T-helper 2 cell treated with Interferon-gamma antibody and Interleukin-4, amounts not matched to agents 100 ng/mL and 5 ng/mL, for 36 hours (primary cell): ENCODE measurements at regions not wholly inside any gene's neighbourhood (a gene's known extent, or its start where the extent isn't known, plus 50 kb on each side); places are given as distances from the start of the nearest gene placed in this dataset.
"Not testable (repeated sequence)": the region's sequence is repeated elsewhere in the genome, so short reads cannot be mapped to it uniquely, and the experiment has no call there.

Source experiments
- intact Hi-C: fragments of 100-400 bp; cut with micrococcal nuclease; formaldehyde crosslinking; loops from one replicate; pipeline ENCODE4 v1.15.1; 2023

DNA sequence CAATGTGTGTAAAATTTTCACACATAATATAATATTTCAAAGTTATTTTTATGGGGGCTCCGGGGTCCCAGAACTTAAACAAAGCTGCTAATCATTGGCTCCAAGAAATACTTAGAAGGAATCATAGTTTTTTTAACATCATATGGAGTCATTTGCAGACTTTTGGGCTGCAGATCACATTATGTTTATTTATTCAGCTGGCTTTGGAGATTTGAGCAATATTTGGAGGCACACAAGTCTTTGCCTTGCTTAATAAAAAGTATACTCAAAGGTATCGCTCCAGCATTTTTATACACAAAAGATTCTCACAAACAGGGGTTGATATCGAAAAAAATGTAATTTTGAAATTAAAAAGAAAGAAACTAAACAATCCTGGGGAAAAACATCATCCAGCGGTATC lies 382.5 kb upstream of the TENM3 start:
- intact Hi-C loops: no loop called here

DNA sequence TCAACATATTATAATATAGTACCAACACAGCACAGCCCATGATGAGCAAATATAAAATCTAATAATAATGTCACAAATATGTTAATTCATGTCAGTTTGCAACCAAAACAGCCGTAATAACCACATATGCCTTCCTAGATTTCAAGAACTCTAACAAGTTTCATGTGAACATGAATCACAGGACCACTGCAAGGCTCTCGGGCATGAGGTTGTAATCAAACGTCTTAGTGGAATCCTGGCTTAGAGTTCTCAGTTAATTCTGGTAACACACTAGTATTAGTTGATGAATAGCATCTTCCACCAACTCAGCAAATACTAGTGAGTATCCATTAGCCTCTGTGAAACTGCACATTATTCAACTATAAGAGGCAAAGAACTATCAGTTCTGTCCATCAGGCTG lies 379.3 kb upstream of the TENM3 start:
- intact Hi-C loops: no loop called here

GRCh38 chr4:181870326-181870725 lies 372.9 kb upstream of the TENM3 start:
- intact Hi-C loops: no loop called here

DNA sequence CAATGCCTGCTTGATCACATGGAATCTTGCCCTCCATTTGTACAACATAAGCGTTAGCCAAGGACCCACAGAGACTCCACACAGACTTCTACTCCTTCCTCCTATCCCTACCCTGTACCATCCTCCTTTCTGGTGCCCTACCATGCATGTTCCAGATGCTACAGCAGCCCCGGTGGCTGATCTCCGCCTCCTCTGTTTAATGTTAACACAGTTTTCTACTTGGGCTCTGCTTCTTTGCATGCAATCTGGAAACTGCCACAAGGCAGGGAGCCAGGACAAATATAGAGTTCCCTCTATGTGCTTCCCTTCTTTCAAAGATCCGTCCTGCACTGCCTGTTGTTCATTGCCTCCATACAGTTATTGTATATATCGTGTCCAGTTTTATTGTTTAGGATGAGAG lies 368.6 kb upstream of the TENM3 start:
- intact Hi-C loops: no loop called here

DNA sequence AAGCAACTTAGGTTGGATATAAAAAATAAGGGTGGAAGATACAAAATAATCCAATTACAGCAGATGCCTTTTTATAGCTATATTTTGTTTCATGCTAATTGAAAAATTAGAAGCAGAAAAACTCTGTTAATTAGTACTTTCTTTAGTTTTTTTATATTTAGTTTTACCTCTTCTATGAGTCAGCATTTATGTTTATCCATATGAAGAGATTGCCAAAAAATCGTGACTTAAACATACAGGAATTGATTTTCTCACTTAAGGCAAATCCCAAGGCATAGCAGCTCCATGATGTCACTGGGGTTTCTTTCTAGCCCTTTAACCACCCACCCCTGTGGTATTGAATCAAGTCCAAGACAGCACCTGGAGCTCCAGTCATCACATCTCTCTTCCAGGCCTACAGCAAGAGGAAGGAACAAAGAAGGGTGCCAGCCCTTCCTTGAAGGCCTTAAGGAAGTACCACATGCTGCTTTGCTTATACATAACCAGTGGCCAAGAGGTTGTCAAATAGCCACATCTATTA lies 365.8 kb upstream of the TENM3 start:
- intact Hi-C loops: no loop called here

DNA sequence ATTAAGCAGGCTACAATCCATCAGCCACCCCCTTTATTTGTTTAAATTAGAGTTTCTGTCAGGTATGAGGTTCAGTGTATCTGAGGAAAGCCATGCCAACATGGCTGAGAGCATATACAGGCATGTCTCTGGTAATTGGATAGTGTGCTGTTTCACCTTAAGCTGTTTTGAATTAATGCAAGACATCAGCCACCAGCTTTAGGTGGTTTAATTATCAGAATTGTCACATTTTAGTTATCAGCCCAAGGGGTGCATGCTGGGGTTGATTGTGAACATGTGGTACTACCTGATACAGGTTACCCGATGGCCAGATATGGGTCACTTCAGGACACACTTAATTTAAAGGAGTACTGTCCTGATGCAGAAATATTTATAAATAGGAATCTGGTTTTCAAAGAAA lies 353.2 kb upstream of the TENM3 start:
- intact Hi-C loops: no loop called here

DNA sequence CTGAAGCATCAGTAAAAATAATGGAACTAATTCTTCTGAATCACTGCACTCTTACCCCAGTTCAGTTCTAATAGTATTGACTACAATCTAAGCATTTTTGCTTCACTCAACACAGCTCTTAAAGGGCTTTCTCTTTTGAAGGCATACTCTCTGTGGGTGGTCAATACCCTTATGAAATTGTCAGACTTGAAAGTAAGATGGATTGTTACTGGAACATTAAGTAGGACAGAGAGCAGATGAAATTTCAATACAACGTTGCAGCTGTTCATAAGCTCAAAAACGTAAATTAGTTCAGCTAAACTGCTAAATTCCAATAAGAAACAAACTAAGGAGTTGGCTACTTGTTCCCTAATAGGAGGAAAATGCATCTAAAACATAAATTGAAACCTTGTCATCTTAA lies 352.3 kb upstream of the TENM3 start:
- intact Hi-C loops: no loop called here

GRCh38 chr4:181896614-181897013 lies 346.6 kb upstream of the TENM3 start:
- intact Hi-C loops: no loop called here

DNA sequence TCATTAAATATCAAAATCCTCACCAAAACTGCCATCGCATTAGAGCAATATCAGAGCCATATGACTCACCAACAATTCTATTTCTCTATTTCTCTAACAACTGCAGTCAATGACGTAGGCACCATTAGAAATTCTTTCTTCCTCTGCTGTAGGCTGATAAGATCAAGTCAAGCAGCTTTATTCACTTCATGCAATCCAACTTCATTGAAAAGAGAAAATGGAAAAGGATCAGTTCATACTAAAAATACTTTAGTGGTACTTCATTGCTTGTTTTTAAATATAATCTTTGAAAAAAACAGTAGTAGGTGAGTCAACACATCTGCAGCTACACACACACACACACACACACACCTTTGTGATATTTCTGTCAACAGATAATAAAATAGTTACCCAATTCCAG lies 345.3 kb upstream of the TENM3 start:
- intact Hi-C loops: no loop called here

DNA sequence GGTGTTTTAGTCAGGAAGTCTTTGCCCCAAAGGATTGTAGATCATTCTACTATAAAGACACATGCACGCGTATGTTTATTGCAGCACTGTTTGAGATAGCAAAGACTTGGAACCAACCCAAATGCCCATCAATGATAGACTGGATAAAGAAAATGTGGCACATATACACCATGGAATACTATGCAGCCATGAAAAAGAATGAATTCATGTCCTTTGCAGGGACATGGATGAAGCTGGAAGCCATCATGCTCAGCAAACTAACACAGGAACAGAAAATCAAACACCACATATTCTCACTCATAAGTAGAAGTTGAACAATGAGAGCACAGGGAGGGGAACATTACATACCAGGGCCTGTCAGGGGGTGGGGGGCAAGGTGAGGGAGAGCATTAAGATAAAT lies 340.8 kb upstream of the TENM3 start:
- intact Hi-C loops: not testable (repeated sequence)

- intact Hi-C loops: no loop called here
Observed at GRCh38 chr4:181905708-181906107, 337.5 kb upstream of the TENM3 start.

- intact Hi-C loops: no loop called here
Observed at GRCh38 chr4:181908168-181908567, 335.0 kb upstream of the TENM3 start.

DNA sequence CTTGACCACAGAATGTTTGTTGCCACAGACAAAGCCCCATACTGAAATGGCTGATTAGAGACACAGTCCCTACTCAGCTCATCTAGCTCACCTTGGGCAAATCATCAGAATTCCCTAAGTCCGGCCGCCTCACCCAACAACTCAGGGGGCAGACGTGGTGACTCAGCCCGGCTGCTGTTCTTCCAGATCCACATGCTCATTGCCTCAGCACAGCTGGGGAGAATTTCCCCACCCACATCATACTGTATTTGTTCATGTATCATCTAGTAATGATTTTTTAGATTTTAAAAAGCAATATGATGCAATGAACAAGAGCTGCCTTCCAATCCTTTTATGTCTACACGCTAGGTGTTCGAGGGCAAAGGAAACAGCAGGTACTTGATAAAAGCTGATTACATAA lies 333.8 kb upstream of the TENM3 start:
- intact Hi-C loops: no loop called here

DNA sequence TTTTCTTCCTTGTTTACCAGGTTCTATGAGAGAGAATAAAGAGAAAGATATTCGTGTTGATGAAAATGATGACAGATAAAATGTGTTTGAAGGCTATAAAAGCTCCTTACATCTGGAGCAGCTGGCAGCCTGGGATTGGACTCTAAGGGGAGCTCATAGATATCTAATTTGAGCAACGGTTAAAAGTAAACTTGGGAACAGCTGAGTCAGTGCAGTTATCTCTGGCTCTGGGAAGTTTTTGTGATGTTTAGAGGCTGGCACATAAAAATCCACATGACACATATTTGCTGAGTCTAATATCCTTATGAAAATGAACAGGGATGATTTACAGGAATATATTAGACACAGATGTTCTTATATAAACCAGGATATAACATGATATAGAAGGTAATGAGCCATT lies 331.8 kb upstream of the TENM3 start:
- intact Hi-C loops: no loop called here

GRCh38 chr4:181933471-181933870 lies 309.7 kb upstream of the TENM3 start:
- intact Hi-C loops: no loop called here

- intact Hi-C loops: no loop called here
Observed at GRCh38 chr4:181938631-181939030, 304.6 kb upstream of the TENM3 start.

GRCh38 chr4:181939199-181939945 lies 303.8 kb upstream of the TENM3 start:
- intact Hi-C loops: no loop called here

- intact Hi-C loops: no loop called here
Observed at GRCh38 chr4:181944527-181944926, 298.7 kb upstream of the TENM3 start.

DNA sequence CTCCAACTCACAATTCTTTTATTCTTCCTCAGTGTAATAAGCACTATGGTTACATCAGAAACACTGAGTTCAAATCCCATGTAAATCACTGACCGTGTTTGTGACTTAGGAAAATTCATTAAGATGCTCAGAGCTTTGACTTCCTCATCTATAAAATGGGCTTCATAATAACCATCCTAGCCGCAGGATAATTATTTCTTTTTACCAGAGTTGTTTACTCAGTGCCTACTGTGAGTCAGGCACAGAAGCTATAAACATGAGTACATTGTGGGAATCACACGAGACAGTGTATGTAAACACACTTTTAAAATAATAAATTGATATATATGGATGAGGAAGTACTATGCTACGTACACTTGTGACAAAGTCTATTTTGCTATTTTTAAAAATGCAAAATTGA lies 296.3 kb upstream of the TENM3 start:
- intact Hi-C loops: no loop called here

- intact Hi-C loops: no loop called here
Observed at GRCh38 chr4:181948839-181949382, 294.3 kb upstream of the TENM3 start.

GRCh38 chr4:181949704-181950312 lies 293.4 kb upstream of the TENM3 start:
- intact Hi-C loops: no loop called here

DNA sequence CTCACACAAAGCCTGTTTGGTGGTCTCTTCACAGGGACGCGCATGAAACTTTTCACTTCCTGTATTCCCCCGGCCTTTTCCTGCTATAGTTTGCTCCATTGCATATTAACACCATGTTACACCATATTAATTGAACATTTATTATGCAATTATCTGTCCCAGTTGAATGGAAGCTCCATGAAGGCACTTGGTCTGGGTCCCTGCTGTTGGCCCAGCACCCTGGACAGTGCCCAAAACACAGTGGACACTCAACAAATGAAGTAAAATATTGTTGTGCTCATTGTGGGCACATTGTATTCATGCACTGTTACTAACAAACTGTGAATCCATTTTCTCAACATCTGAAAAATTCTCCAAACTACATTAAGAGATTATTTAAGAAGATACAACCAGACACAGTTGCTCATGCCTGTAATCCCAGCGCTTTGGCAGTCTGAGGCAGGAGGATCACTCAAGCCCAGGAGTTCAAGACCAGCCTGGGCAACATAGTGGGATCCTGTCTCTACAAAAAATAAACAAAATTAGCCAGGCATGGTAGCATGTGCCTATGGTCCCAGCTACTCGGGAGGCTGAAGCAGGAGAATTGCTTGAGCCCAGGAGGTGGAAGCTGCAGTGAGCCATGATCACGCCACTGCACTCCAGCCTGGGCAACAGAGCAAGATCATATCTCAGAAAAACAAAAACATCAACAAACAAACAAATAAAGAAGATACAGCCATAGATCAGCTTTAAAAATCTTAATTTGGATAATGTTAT lies 292.7 kb upstream of the TENM3 start:
- intact Hi-C loops: no loop called here
